OCI-LY3 (cell line): ENCODE measurements at regions not wholly inside any gene's neighbourhood (a gene's known extent, or its start where the extent isn't known, plus 50 kb on each side); places are given as distances from the start of the nearest gene placed in this dataset.

Experiments
- EZH2phosphoT487 ChIP-seq: fragments of 200-600 bp; shearing (Covaris generic); IDR thresholded peaks from 2 replicates; pipeline ENCODE4 v1.6.1; 2018; ENCODE audit warnings: antibody characterized with exemption, mixed run types, low read depth
- TF ChIP-seq, protein P1 (sequence below): fragments of 200-600, 300-600 bp; sonication (generic); IDR thresholded peaks from 2 replicates; pipeline ENCODE4 v1.5.1; 2014; ENCODE audit warnings: antibody characterized with exemption, low read length, low read depth

DNA sequence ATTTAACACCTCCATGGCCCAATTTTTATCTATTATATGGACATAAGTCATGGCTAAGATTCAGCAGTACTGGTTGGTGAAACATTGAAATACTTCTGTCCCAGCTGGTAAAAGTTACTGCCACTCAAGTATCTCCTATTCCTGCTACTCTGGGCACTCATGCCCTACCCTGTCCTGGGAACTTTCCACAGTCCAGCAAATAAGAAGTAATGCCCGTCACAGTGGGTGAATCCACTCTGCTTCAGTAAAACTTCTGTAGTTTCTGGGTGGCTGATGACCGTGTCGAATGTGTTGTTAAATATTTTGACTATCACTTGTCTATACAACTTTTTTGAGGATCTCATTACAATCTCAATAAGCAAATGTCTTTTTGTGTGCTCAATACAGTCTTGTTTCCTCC, 209.3 kb upstream of the IGF1 start:
- TF ChIP-seq, protein P1, sequence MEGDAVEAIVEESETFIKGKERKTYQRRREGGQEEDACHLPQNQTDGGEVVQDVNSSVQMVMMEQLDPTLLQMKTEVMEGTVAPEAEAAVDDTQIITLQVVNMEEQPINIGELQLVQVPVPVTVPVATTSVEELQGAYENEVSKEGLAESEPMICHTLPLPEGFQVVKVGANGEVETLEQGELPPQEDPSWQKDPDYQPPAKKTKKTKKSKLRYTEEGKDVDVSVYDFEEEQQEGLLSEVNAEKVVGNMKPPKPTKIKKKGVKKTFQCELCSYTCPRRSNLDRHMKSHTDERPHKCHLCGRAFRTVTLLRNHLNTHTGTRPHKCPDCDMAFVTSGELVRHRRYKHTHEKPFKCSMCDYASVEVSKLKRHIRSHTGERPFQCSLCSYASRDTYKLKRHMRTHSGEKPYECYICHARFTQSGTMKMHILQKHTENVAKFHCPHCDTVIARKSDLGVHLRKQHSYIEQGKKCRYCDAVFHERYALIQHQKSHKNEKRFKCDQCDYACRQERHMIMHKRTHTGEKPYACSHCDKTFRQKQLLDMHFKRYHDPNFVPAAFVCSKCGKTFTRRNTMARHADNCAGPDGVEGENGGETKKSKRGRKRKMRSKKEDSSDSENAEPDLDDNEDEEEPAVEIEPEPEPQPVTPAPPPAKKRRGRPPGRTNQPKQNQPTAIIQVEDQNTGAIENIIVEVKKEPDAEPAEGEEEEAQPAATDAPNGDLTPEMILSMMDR: no peak
- no peak for TF ChIP-seq EZH2phosphoT487
